ENCODE measurements at regions not wholly inside any gene's neighbourhood (a gene's known extent, or its start where the extent isn't known, plus 50 kb on each side); places are given as distances from the start of the nearest gene placed in this dataset.

- Mint-ChIP-seq H3K36me3 (ENCODE audit: low read depth) (peaks cover 4% of the 10 kb centered on the region), H3K9me3 (no peaks in the 10 kb centered on the region), H3K27ac (peak overlapping the region in 1 of 3 experiments; percentile 3), H3K27me3 (ENCODE audit: low read depth) (no peaks in the 10 kb centered on the region), H3K4me1 (peaks cover 33% of the 10 kb centered on the region), H3K4me3 (no peak overlapping the region)
- no peak for TF ChIP-seq CTCF (IDR thresholded peaks at IDR 0.05; ENCODE audit: unreplicated experiment in 3 of 3)
Observed at GRCh38 chr3:177569875-177570657, 372.8 kb upstream of the TBL1XR1 start.

GRCh38 chr3:177571271-177571943 lies 374.1 kb upstream of the TBL1XR1 start:
- no peak overlapping the region for H3K4me3 Mint-ChIP-seq
- TF ChIP-seq CTCF (IDR thresholded peaks at IDR 0.05; ENCODE audit: unreplicated experiment in 3 of 3): no peak
- peaks cover 4% of the 10 kb centered on the region for H3K36me3 Mint-ChIP-seq (ENCODE audit: low read depth)
- H3K4me1 Mint-ChIP-seq: peaks cover 40% of the 10 kb centered on the region
- H3K27ac Mint-ChIP-seq: peak overlapping the region in 2 of 3 experiments; percentile 32 to 34
- H3K27me3 Mint-ChIP-seq (ENCODE audit: low read depth): no peaks in the 10 kb centered on the region
- no peaks in the 10 kb centered on the region for H3K9me3 Mint-ChIP-seq

GRCh38 chr3:177571944-177572315 lies 374.6 kb upstream of the TBL1XR1 start:
- H3K4me1 Mint-ChIP-seq: peaks cover 44% of the 10 kb centered on the region
- peaks cover 4% of the 10 kb centered on the region for H3K36me3 Mint-ChIP-seq (ENCODE audit: low read depth)
- H3K27ac Mint-ChIP-seq: peak overlapping the region; percentile 32 to 52 (median 34)
- H3K9me3 Mint-ChIP-seq: no peaks in the 10 kb centered on the region
- no peak overlapping the region for H3K4me3 Mint-ChIP-seq
- H3K27me3 Mint-ChIP-seq (ENCODE audit: low read depth): no peaks in the 10 kb centered on the region
- no peak for TF ChIP-seq CTCF (IDR thresholded peaks at IDR 0.05; ENCODE audit: unreplicated experiment in 3 of 3)

- Mint-ChIP-seq H3K4me3 (no peak overlapping the region), H3K27me3 (ENCODE audit: low read depth) (no peaks in the 10 kb centered on the region)
Observed at GRCh38 chr3:177574222-177574856, 377.1 kb upstream of the TBL1XR1 start.

GRCh38 chr3:177576746-177577145 lies 379.5 kb upstream of the TBL1XR1 start:
- Mint-ChIP-seq H3K4me3 (no peak overlapping the region), H3K27ac (peak overlapping the region in 1 of 3 experiments; percentile 77), H3K9me3 (no peaks in the 10 kb centered on the region), H3K27me3 (ENCODE audit: low read depth) (no peaks in the 10 kb centered on the region), H3K4me1 (peaks cover 39% of the 10 kb centered on the region), H3K36me3 (ENCODE audit: low read depth) (no peaks in the 10 kb centered on the region)
- no peak for TF ChIP-seq CTCF (IDR thresholded peaks at IDR 0.05; ENCODE audit: unreplicated experiment in 3 of 3)

More at GRCh38 chr3:177574222-177574856, 377.1 kb upstream of the TBL1XR1 start:
- Mint-ChIP-seq H3K9me3 (no peaks in the 10 kb centered on the region), H3K27ac (peak overlapping the region in 2 of 3 experiments; percentile 3 to 18), H3K4me1 (peaks cover 53% of the 10 kb centered on the region), H3K36me3 (ENCODE audit: low read depth) (peaks cover 4% of the 10 kb centered on the region)
- TF ChIP-seq CTCF (IDR thresholded peaks at IDR 0.05; ENCODE audit: unreplicated experiment in 3 of 3): no peak

Measured in nephron (organoid).